H9 (cell line): ENCODE measurements at regions not wholly inside any gene's neighbourhood (a gene's known extent, or its start where the extent isn't known, plus 50 kb on each side); places are given as distances from the start of the nearest gene placed in this dataset.
A peak's percentile ranks its signal among the peaks of the same experiment; 100 is the strongest.

Experiments used
- DNase-seq: peaks from one replicate; pipeline ENCODE4 v3.0.0-alpha.2; 2017
- H2AFZ ChIP-seq: one replicate; pipeline ENCODE4 v1.6.1; 2013; ENCODE audit warnings: mild to moderate bottlenecking, low read length, control low read depth, moderate library complexity
- H2AK5ac ChIP-seq: 2 replicates; pipeline ENCODE4 v1.6.1; 2013; ENCODE audit warnings: low read length, control low read depth, mixed read lengths; ENCODE audit not compliant: insufficient read length
- H2BK120ac ChIP-seq: one replicate; pipeline ENCODE4 v1.6.1; 2013; ENCODE audit warnings: low read depth, mild to moderate bottlenecking, low read length, control low read depth, inconsistent platforms; ENCODE audit not compliant: poor library complexity, severe bottlenecking
- H2BK12ac ChIP-seq: 2 replicates; pipeline ENCODE4 v1.6.1; 2013; ENCODE audit warnings: low read length, control low read depth, mixed read lengths, low read depth; ENCODE audit not compliant: insufficient read length
- H2BK15ac ChIP-seq: 2 replicates; pipeline ENCODE4 v1.6.1; 2013; ENCODE audit warnings: low read depth, low read length, control low read depth
- H2BK20ac ChIP-seq: one replicate; pipeline ENCODE4 v1.6.1; 2013; ENCODE audit warnings: low read depth, mild to moderate bottlenecking, low read length, control low read depth, inconsistent platforms; ENCODE audit not compliant: poor library complexity, severe bottlenecking
- H2BK5ac ChIP-seq: 2 replicates; pipeline ENCODE4 v1.6.1; 2013; ENCODE audit warnings: low read length, control low read depth, mixed read lengths; ENCODE audit not compliant: insufficient read length
- H3K14ac ChIP-seq: 2 replicates; pipeline ENCODE4 v1.6.1; 2013; ENCODE audit warnings: low read length, control low read depth; ENCODE audit not compliant: insufficient read depth
- H3K18ac ChIP-seq: 2 replicates; pipeline ENCODE4 v1.6.1; 2013; ENCODE audit warnings: low read depth, mild to moderate bottlenecking, mixed read lengths, low read length, control low read depth; ENCODE audit not compliant: insufficient read length
- H3K23ac ChIP-seq: 2 replicates; pipeline ENCODE4 v1.6.1; 2013; ENCODE audit warnings: low read length, control low read depth, mixed read lengths, low read depth; ENCODE audit not compliant: insufficient read length
- H3K23me2 ChIP-seq: 2 replicates; pipeline ENCODE4 v1.6.1; 2013; ENCODE audit warnings: low read depth, mild to moderate bottlenecking, mixed read lengths, low read length, control low read depth; ENCODE audit not compliant: insufficient read length, poor library complexity, severe bottlenecking
- H3K27ac ChIP-seq: 2 replicates; pipeline ENCODE4 v1.5.1; 2013; ENCODE audit warnings: low read length, control low read depth, mixed read lengths, low read depth; ENCODE audit not compliant: insufficient read length
- H3K27me3 ChIP-seq: 2 replicates; pipeline ENCODE4 v1.6.1; 2013; ENCODE audit warnings: low read length, control low read depth, inconsistent platforms; ENCODE audit not compliant: insufficient read depth
- H3K4ac ChIP-seq: 2 replicates; pipeline ENCODE4 v1.6.1; 2013; ENCODE audit warnings: low read depth, mild to moderate bottlenecking, control low read depth, inconsistent platforms, low read length, moderate library complexity
- H3K4me1 ChIP-seq: 2 replicates; pipeline ENCODE4 v1.6.1; 2013; ENCODE audit warnings: low read length, control low read depth, inconsistent platforms; ENCODE audit not compliant: insufficient read depth
- H3K4me2 ChIP-seq: 2 replicates; pipeline ENCODE4 v1.6.1; 2013; ENCODE audit warnings: low read length, control low read depth, mixed read lengths; ENCODE audit not compliant: insufficient read length, insufficient read depth
- H3K56ac ChIP-seq: 2 replicates; pipeline ENCODE4 v1.6.1; 2013; ENCODE audit warnings: low read depth, mild to moderate bottlenecking, mixed read lengths, low read length, control low read depth; ENCODE audit not compliant: insufficient read length
- H3K79me1 ChIP-seq: 2 replicates; pipeline ENCODE4 v1.6.1; 2013; ENCODE audit warnings: low read depth, mild to moderate bottlenecking, moderate library complexity, low read length, control low read depth, inconsistent platforms; ENCODE audit not compliant: insufficient read depth, poor library complexity, severe bottlenecking
- H3K79me2 ChIP-seq: 2 replicates; pipeline ENCODE4 v1.6.1; 2013; ENCODE audit warnings: low read length, control low read depth, inconsistent platforms; ENCODE audit not compliant: insufficient read depth
- H3K9ac ChIP-seq: 2 replicates; pipeline ENCODE4 v1.6.1; 2013; ENCODE audit warnings: low read length, control low read depth, mixed read lengths; ENCODE audit not compliant: insufficient read length; ENCODE audit errors: extremely low read depth
- H3K9me3 ChIP-seq: one replicate; pipeline ENCODE4 v1.6.1; 2013; ENCODE audit warnings: low read depth, low read length, inconsistent platforms; ENCODE audit not compliant: control insufficient read depth
- H3T11ph ChIP-seq: one replicate; pipeline ENCODE4 v1.6.1; 2013; ENCODE audit warnings: mild to moderate bottlenecking, low read length, control low read depth, inconsistent platforms
- H4K20me1 ChIP-seq: one replicate; pipeline ENCODE4 v1.6.1; 2013; ENCODE audit not compliant: control insufficient read depth, insufficient read length, insufficient read depth
- H4K5ac ChIP-seq: 2 replicates; pipeline ENCODE4 v1.6.1; 2013; ENCODE audit warnings: low read depth, mild to moderate bottlenecking, mixed read lengths, low read length, control low read depth; ENCODE audit not compliant: insufficient read length
- H4K8ac ChIP-seq: replicated peaks from 2 replicates; pipeline ENCODE4 v1.6.1; 2013; ENCODE audit warnings: low read length, control low read depth, mixed read lengths, low read depth; ENCODE audit not compliant: insufficient read length
- H4K91ac ChIP-seq: 2 replicates; pipeline ENCODE4 v1.6.1; 2013; ENCODE audit warnings: low read depth, mild to moderate bottlenecking, moderate library complexity, mixed read lengths, low read length, control low read depth; ENCODE audit not compliant: insufficient read length
- H3K27ac Mint-ChIP-seq, 3 experiments: 2 replicates in 2 of 3; 3 replicates in 1 of 3; pipeline ENCODE4 v1.8.0; 2020 to 2021; ENCODE audit warnings: mixed read lengths in 3 of 3, mild to moderate bottlenecking in 1 of 3, moderate library complexity in 1 of 3
- H3K27me3 Mint-ChIP-seq: 2 replicates; pipeline ENCODE4 v1.8.0; 2021; ENCODE audit warnings: low read depth, mild to moderate bottlenecking, moderate library complexity, mixed read lengths
- H3K36me3 Mint-ChIP-seq, 3 experiments: 2 replicates in 2 of 3; 3 replicates in 1 of 3; pipeline ENCODE4 v1.8.0; 2020 to 2021; ENCODE audit warnings: low read depth in 3 of 3, mixed read lengths in 3 of 3; ENCODE audit not compliant: insufficient read depth in 1 of 3
- H3K4me1 Mint-ChIP-seq, 2 experiments: 2 replicates each; pipeline ENCODE4 v1.8.0; 2020; ENCODE audit warnings: mixed read lengths in 2 of 2
- H3K4me3 Mint-ChIP-seq, 2 experiments: 2 replicates in 1 of 2; 3 replicates in 1 of 2; pipeline ENCODE4 v1.8.0; 2020 to 2021; ENCODE audit warnings: mild to moderate bottlenecking in 2 of 2, mixed read lengths in 2 of 2, moderate library complexity in 1 of 2
- H3K9me3 Mint-ChIP-seq, 2 experiments: 2 replicates in 1 of 2; 3 replicates in 1 of 2; pipeline ENCODE4 v1.8.0; 2020; ENCODE audit warnings: mild to moderate bottlenecking in 2 of 2, mixed read lengths in 2 of 2, moderate library complexity in 1 of 2
- CTCF ChIP-seq: fragments of 200-600 bp; sonication (generic); conservative IDR thresholded peaks from 3 replicates; pipeline ENCODE4 v1.8.0; 2021; ENCODE audit warnings: antibody characterized with exemption, mild to moderate bottlenecking
- WGBS: extraction: QIAGEN DNeasy Blood & Tissue Kit; methylation state at CpG from one replicate; pipeline ENCODE4 v1.1.7; 2013; ENCODE audit warnings: missing lambda C conversion rate, low lambda C conversion rate, mixed read lengths; ENCODE audit not compliant: insufficient read length; ENCODE audit errors: extremely low coverage; 5-methylcytosine and 5-hydroxymethylcytosine counted together

GRCh38 chr10:110410329-110411046, 87.2 kb upstream of the DUSP5 start:
- Histone ChIP-seq H2AFZ (no peak overlapping the region), H3K4ac (no peak overlapping the region), H3K79me1 (no peaks in the 10 kb centered on the region), H3K56ac (no peak overlapping the region), H2BK20ac (no peak overlapping the region), H4K20me1 (no peaks in the 10 kb centered on the region), H3K23me2 (no peaks in the 10 kb centered on the region), H3K9me3 (no peaks in the 10 kb centered on the region), H3K4me2 (no peak overlapping the region), H3T11ph (no peak overlapping the region), H3K27ac (no peak overlapping the region), H3K23ac (no peak overlapping the region), H2BK5ac (no peak overlapping the region), H3K4me1 (peaks cover 2% of the 10 kb centered on the region; the same call in 1 of the 2 replicates), H3K27me3 (no peaks in the 10 kb centered on the region), H3K18ac (no peak overlapping the region), H2BK12ac (no peak overlapping the region), H4K5ac (no peak overlapping the region), H3K79me2 (no peaks in the 10 kb centered on the region), H3K9ac (no peak overlapping the region), H2BK120ac (no peak overlapping the region), H2AK5ac (no peak overlapping the region), H4K8ac (no peak overlapping the region), H2BK15ac (no peak overlapping the region), H4K91ac (no peak overlapping the region), H3K14ac (no peak overlapping the region; the same call in 1 of the 2 replicates)
- no peak for TF ChIP-seq CTCF
- no peak for DNase-seq
- Mint-ChIP-seq H3K27ac (peak overlapping the region in 1 of 3 experiments; percentile 46; a peak in 1 of 7 replicates), H3K36me3 (no peaks in the 10 kb centered on the region), H3K4me3 (no peak overlapping the region), H3K4me1 (peaks cover 30 to 42% of the 10 kb centered on the region in 2 experiments), H3K27me3 (peaks cover 8% of the 10 kb centered on the region), H3K9me3 (no peaks in the 10 kb centered on the region)
- WGBS: no CpG with 5 or more reads among the region's 11 CpGs
